Nephron progenitor cell (in vitro differentiated cells): ENCODE measurements at regions not wholly inside any gene's neighbourhood (a gene's known extent, or its start where the extent isn't known, plus 50 kb on each side); places are given as distances from the start of the nearest gene placed in this dataset.

Source experiments
- DNase-seq: peaks from one replicate; pipeline ENCODE4 v3.0.0; 2021
- H3K27ac Mint-ChIP-seq: 2 replicates; pipeline ENCODE4 v1.8.0; 2021; ENCODE audit warnings: mild to moderate bottlenecking, moderate library complexity, mixed read lengths
- H3K27me3 Mint-ChIP-seq: 2 replicates; pipeline ENCODE4 v1.8.0; 2021; ENCODE audit warnings: mild to moderate bottlenecking, low read depth, mixed read lengths; ENCODE audit not compliant: poor library complexity
- H3K36me3 Mint-ChIP-seq: 2 replicates; pipeline ENCODE4 v1.8.0; 2021; ENCODE audit warnings: low read depth, mixed read lengths
- H3K4me1 Mint-ChIP-seq: 2 replicates; pipeline ENCODE4 v1.8.0; 2021; ENCODE audit warnings: mixed read lengths
- H3K4me3 Mint-ChIP-seq: 2 replicates; pipeline ENCODE4 v1.8.0; 2021; ENCODE audit warnings: mild to moderate bottlenecking, moderate library complexity, mixed read lengths
- H3K9me3 Mint-ChIP-seq: 2 replicates; pipeline ENCODE4 v1.8.0; 2021; ENCODE audit warnings: mild to moderate bottlenecking, moderate library complexity, mixed read lengths
- CTCF ChIP-seq: fragments of 200-600 bp; sonication (generic); IDR thresholded peaks from 2 replicates; pipeline ENCODE4 v1.5.0; 2021; ENCODE audit warnings: antibody characterized with exemption

- no peaks in the 10 kb centered on the region for H3K4me1 Mint-ChIP-seq
These were observed 212.3 kb downstream of the MTERF1 start for GRCh38 chr7:91668217-91668616.

GRCh38 chr7:91671245-91671644 lies 209.3 kb downstream of the MTERF1 start:
- no peak for DNase-seq
- Mint-ChIP-seq H3K9me3 (no peaks in the 10 kb centered on the region), H3K27ac (no peak overlapping the region), H3K27me3 (peaks cover 5% of the 10 kb centered on the region), H3K4me1 (no peaks in the 10 kb centered on the region), H3K4me3 (no peak overlapping the region), H3K36me3 (no peaks in the 10 kb centered on the region)
- no peak for TF ChIP-seq CTCF

More at GRCh38 chr7:91668217-91668616, 212.3 kb downstream of the MTERF1 start:
- no peak for TF ChIP-seq CTCF
- Mint-ChIP-seq H3K27me3 (peaks cover 5% of the 10 kb centered on the region), H3K4me3 (no peak overlapping the region), H3K27ac (no peak overlapping the region), H3K9me3 (no peaks in the 10 kb centered on the region), H3K36me3 (no peaks in the 10 kb centered on the region)
- DNase-seq = no peak

- Mint-ChIP-seq H3K27ac (no peak overlapping the region), H3K27me3 (peaks cover 5% of the 10 kb centered on the region), H3K4me3 (no peak overlapping the region), H3K36me3 (peaks cover 3% of the 10 kb centered on the region), H3K4me1 (no peaks in the 10 kb centered on the region), H3K9me3 (peaks cover 8% of the 10 kb centered on the region)
- no peak for DNase-seq
- no peak for TF ChIP-seq CTCF
These were observed 206.0 kb downstream of the MTERF1 start for GRCh38 chr7:91674470-91674869.

- DNase-seq = no peak
- H3K27me3 Mint-ChIP-seq = no peaks in the 10 kb centered on the region
- no peak for TF ChIP-seq CTCF
- no peaks in the 10 kb centered on the region for H3K4me1 Mint-ChIP-seq
- H3K9me3 Mint-ChIP-seq = peaks cover 35% of the 10 kb centered on the region
- H3K4me3 Mint-ChIP-seq = no peak overlapping the region
- no peak overlapping the region for H3K27ac Mint-ChIP-seq
- peaks cover 20% of the 10 kb centered on the region for H3K36me3 Mint-ChIP-seq
These were observed 198.8 kb downstream of the MTERF1 start for GRCh38 chr7:91681718-91682117.

- peaks cover 3% of the 10 kb centered on the region for H3K27me3 Mint-ChIP-seq
- no peak for TF ChIP-seq CTCF
- H3K4me1 Mint-ChIP-seq = no peaks in the 10 kb centered on the region
- no peak overlapping the region for H3K4me3 Mint-ChIP-seq
- no peak overlapping the region for H3K27ac Mint-ChIP-seq
- H3K36me3 Mint-ChIP-seq = peaks cover 24% of the 10 kb centered on the region
- peaks cover 38% of the 10 kb centered on the region for H3K9me3 Mint-ChIP-seq
- no peak for DNase-seq
These were observed 196.7 kb downstream of the MTERF1 start for GRCh38 chr7:91683823-91684222.

- Mint-ChIP-seq H3K27me3 (peaks cover 3% of the 10 kb centered on the region), H3K4me1 (no peaks in the 10 kb centered on the region), H3K27ac (no peak overlapping the region), H3K9me3 (peaks cover 25% of the 10 kb centered on the region), H3K4me3 (no peak overlapping the region), H3K36me3 (peaks cover 11% of the 10 kb centered on the region)
- DNase-seq = no peak
- no peak for TF ChIP-seq CTCF
These were observed 195.0 kb downstream of the MTERF1 start for GRCh38 chr7:91685544-91685943.
